Calu3 (cell line): ENCODE measurements at regions not wholly inside any gene's neighbourhood (a gene's known extent, or its start where the extent isn't known, plus 50 kb on each side); places are given as distances from the start of the nearest gene placed in this dataset.

Source experiments
- BruUV-seq: library from RNA; stranded (reverse); fragments of 400-500 nt; replicated peaks from 2 replicates; lab custom pipeline; 2021; lab: Mats Ljungman, UMichigan
- CTCF ChIA-PET: fragments of 300-600 bp; sonication (Branson Sonifier 250); formaldehyde crosslinking; loops from one replicate; lab custom pipeline; 2022; ENCODE audit warnings: antibody characterized with exemption; lab: Charles Lee
- DNase-seq: peaks from one replicate; pipeline ENCODE4 v3.0.0; 2022
- H3K27ac Mint-ChIP-seq: one replicate; pipeline ENCODE4 v1.8.0; 2022; ENCODE audit warnings: mixed read lengths; ENCODE audit not compliant: unreplicated experiment
- H3K27me3 Mint-ChIP-seq: one replicate; pipeline ENCODE4 v1.8.0; 2022; ENCODE audit warnings: mixed read lengths; ENCODE audit not compliant: unreplicated experiment
- H3K36me3 Mint-ChIP-seq: one replicate; pipeline ENCODE4 v1.8.0; 2022; ENCODE audit warnings: mild to moderate bottlenecking, moderate library complexity, mixed read lengths; ENCODE audit not compliant: insufficient read depth, unreplicated experiment
- H3K4me1 Mint-ChIP-seq: one replicate; pipeline ENCODE4 v1.8.0; 2022; ENCODE audit warnings: mild to moderate bottlenecking, low read depth, mixed read lengths; ENCODE audit not compliant: unreplicated experiment
- H3K4me3 Mint-ChIP-seq: one replicate; pipeline ENCODE4 v1.8.0; 2022; ENCODE audit warnings: mild to moderate bottlenecking, low read depth, moderate library complexity, mixed read lengths; ENCODE audit not compliant: unreplicated experiment
- H3K9me3 Mint-ChIP-seq: one replicate; pipeline ENCODE4 v1.8.0; 2022; ENCODE audit warnings: low read depth, mixed read lengths; ENCODE audit not compliant: unreplicated experiment
- intact Hi-C: fragments of 100-400 bp; cut with micrococcal nuclease; formaldehyde crosslinking; loops from one replicate; pipeline ENCODE4 v1.10.0; 2022; ENCODE audit not compliant: unreplicated experiment
- TF ChIP-seq, protein P1 (sequence below): fragments of 200-600 bp; IDR thresholded peaks from one replicate; pipeline ENCODE4 v1.8.0; 2022; ENCODE audit warnings: antibody characterized with exemption; ENCODE audit not compliant: unreplicated experiment

DNA sequence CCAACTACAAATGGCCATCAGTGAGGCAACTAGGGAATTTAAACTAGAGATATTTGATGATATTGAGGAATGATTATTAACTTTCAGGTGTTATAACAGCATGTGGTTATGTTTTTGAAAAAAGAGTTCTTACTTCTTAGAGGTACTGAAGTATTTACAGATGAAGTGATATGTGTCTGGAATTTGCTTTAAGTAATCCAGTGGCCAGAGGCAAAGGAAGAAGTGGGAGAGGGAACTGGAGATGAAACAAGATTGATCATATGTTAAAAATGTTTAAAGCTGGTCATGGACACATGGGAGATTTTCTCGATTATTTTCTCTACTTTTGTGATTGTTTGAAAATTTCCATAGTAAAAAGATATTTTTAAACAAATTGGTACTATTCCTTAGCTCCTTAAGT lies 53.3 kb upstream of the SLCO2A1 start:
- TF ChIP-seq, protein P1, sequence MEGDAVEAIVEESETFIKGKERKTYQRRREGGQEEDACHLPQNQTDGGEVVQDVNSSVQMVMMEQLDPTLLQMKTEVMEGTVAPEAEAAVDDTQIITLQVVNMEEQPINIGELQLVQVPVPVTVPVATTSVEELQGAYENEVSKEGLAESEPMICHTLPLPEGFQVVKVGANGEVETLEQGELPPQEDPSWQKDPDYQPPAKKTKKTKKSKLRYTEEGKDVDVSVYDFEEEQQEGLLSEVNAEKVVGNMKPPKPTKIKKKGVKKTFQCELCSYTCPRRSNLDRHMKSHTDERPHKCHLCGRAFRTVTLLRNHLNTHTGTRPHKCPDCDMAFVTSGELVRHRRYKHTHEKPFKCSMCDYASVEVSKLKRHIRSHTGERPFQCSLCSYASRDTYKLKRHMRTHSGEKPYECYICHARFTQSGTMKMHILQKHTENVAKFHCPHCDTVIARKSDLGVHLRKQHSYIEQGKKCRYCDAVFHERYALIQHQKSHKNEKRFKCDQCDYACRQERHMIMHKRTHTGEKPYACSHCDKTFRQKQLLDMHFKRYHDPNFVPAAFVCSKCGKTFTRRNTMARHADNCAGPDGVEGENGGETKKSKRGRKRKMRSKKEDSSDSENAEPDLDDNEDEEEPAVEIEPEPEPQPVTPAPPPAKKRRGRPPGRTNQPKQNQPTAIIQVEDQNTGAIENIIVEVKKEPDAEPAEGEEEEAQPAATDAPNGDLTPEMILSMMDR, result no peak
- no peak for DNase-seq
- Mint-ChIP-seq H3K36me3 (no peaks in the 10 kb centered on the region), H3K9me3 (peaks cover 3% of the 10 kb centered on the region), H3K4me1 (no peaks in the 10 kb centered on the region), H3K27ac (no peak overlapping the region), H3K4me3 (no peak overlapping the region), H3K27me3 (peaks cover 44% of the 10 kb centered on the region)
- CTCF ChIA-PET, result interaction anchor here (0.5 kb wide), 1 partner anchor 137 kb away, joined by 3 read pairs; no protein-coding TSS in a partner anchor
- BruUV-seq, result no TSS peak
- intact Hi-C loops, result no loop called here

DNA sequence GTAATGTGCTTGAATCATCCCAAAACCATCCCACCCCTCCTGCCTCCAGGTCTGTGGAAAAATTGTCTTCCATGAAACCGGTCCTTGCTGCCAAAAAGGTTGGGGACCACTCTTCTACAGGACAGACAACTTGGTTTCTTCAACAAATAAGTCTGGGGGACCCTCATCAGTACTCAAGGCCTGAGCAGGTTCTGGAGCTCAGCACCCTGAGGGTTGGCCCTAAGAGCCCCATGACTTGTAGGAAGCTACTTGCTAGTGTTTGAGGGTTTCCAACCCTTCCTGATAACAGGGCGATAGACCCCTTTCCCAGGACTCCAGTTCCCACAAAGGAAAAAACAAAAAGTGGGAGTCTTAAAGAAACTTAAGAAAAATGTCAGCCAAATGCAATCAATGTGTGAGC lies 52.9 kb upstream of the SLCO2A1 start:
- TF ChIP-seq, protein P1, result no peak
- BruUV-seq, result no TSS peak
- DNase-seq, result no peak
- CTCF ChIA-PET, result interaction anchor here (0.5 kb wide), 1 partner anchor 136 kb away, joined by 3 read pairs; no protein-coding TSS in a partner anchor
- Mint-ChIP-seq H3K27me3 (peaks cover 48% of the 10 kb centered on the region), H3K4me1 (no peaks in the 10 kb centered on the region), H3K36me3 (no peaks in the 10 kb centered on the region), H3K27ac (no peak overlapping the region), H3K4me3 (no peak overlapping the region), H3K9me3 (peaks cover 3% of the 10 kb centered on the region)
- intact Hi-C loops, result no loop called here

DNA sequence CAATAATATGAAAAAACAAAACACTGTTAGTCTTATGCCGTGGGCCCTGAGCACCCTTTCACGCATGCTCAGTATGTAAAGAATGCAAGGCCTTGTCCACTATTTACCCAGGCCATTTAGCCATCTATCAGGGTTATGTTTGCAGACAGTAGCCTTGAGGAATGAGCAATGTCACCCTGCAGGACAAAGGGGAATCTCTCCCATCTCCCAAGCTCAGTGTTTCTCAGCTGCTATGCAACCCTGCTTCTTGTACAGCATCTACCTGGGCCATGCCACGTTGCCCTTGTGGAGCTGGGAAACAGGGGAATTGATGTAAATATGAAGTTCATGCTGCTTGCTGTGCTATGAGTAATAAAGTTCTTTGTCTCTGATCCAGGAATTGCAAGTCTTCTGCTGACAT lies 51.5 kb upstream of the SLCO2A1 start:
- no peak for DNase-seq
- BruUV-seq, result no TSS peak
- intact Hi-C loops, result no loop called here
- H3K27me3 Mint-ChIP-seq, result peaks cover 55% of the 10 kb centered on the region
- no peak overlapping the region for H3K27ac Mint-ChIP-seq
- CTCF ChIA-PET, result no interaction called here
- H3K4me3 Mint-ChIP-seq, result no peak overlapping the region
- peaks cover 3% of the 10 kb centered on the region for H3K9me3 Mint-ChIP-seq
- TF ChIP-seq, protein P1, result no peak
- H3K36me3 Mint-ChIP-seq, result no peaks in the 10 kb centered on the region
- H3K4me1 Mint-ChIP-seq, result no peaks in the 10 kb centered on the region

DNA sequence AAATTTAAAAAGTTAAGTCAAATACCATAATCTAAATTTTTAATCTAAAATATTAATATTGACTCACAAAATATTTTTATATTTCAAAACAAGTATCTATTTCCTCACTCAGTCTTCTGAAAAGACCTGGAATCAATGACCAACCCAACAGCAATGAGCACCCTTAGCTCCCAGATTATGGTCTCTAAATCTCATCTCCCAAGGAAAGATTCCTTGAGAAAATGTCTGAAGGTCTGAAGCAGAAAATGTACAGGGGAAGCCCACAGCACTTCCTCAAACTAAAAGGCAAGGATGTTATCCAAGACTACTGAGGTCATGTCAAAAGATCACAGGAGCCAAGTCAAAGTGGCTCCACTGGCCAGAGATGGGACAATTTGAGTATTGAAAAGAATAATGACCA lies 51.0 kb upstream of the SLCO2A1 start:
- Mint-ChIP-seq H3K9me3 (peaks cover 3% of the 10 kb centered on the region), H3K4me3 (no peak overlapping the region)

More for the DNA sequence above, 51.0 kb upstream of the SLCO2A1 start:
- BruUV-seq, result no TSS peak
- peaks cover 56% of the 10 kb centered on the region for H3K27me3 Mint-ChIP-seq
- no peak for DNase-seq
- H3K4me1 Mint-ChIP-seq, result no peaks in the 10 kb centered on the region
- TF ChIP-seq, protein P1, result no peak
- CTCF ChIA-PET, result no interaction called here
- H3K36me3 Mint-ChIP-seq, result no peaks in the 10 kb centered on the region
- intact Hi-C loops, result no loop called here
- H3K27ac Mint-ChIP-seq, result no peak overlapping the region
